ENCODE measurements at regions not wholly inside any gene's neighbourhood (a gene's known extent, or its start where the extent isn't known, plus 50 kb on each side); places are given as distances from the start of the nearest gene placed in this dataset.

DNA sequence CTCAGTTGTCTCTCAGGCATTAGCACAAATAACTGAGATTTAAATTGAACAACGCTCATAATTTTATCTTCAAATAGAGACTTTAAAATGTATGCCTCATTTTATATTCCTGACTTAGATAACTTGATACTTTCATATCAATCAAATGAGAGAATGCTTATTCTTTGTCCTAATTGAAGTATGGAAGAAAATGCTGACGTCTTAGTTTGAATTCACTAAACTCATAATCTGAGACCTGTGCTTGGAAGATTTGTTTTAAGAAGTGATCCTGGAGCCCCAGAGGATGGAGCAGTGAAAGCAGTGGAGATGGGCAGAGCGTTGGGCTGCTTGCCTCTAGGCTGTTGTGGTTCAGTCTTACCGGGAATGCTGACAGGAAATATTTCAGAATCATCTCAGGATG, 76.1 kb downstream of the ZNF518B start:
- no peaks in the 10 kb centered on the region for H3K4me1 ChIP-seq (ENCODE audit: insufficient read depth, low read length)
- H3K27ac ChIP-seq (ENCODE audit: low read depth, low read length): no peak overlapping the region
- no peaks in the 10 kb centered on the region for H3K36me3 ChIP-seq (ENCODE audit: insufficient read depth, low read length)
- H2AFZ ChIP-seq (ENCODE audit: low read length): no peak overlapping the region
- H3K9me3 ChIP-seq (ENCODE audit: low read depth, low read length): no peaks in the 10 kb centered on the region
- no peaks in the 10 kb centered on the region for H4K20me1 ChIP-seq (ENCODE audit: insufficient read depth, low read length)
- H3K27me3 ChIP-seq (ENCODE audit: insufficient read depth, low read length): no peaks in the 10 kb centered on the region
- DNase-seq (ENCODE audit: insufficient read length, low spot score, missing footprints): no peak
- H3K79me2 ChIP-seq (ENCODE audit: insufficient read depth, low read length): no peaks in the 10 kb centered on the region
- H3K4me3 ChIP-seq (ENCODE audit: insufficient read depth, low read length): no peak overlapping the region
- H3K4me2 ChIP-seq (ENCODE audit: insufficient read depth, low read length): no peak overlapping the region
- no peak for TF ChIP-seq CTCF (IDR thresholded peaks at IDR 0.05; ENCODE audit: extremely low read depth, low read depth, low read length)

DNA sequence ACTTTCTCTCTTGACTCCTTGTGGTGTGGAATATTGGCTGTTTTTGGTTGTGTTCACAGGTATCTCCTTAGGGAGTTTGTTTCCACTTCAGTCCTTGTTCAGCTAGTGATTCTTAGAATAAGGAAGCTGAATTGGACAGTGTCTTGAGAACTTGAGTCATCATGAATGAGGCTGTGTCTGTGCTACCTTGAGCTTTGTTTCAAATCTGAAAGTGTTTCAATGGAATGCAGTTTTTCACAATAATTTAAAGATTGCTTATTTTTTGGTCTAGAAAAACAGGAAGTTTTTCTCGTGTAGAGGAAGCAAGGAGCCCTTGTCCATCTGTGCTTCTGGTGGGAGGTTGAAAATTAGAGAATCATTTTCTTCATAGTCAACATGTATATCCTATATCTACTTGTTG, 76.5 kb downstream of the ZNF518B start:
- H4K20me1 ChIP-seq (ENCODE audit: insufficient read depth, low read length): no peaks in the 10 kb centered on the region
- no peaks in the 10 kb centered on the region for H3K9me3 ChIP-seq (ENCODE audit: low read depth, low read length)
- no peak overlapping the region for H2AFZ ChIP-seq (ENCODE audit: low read length)
- H3K79me2 ChIP-seq (ENCODE audit: insufficient read depth, low read length): no peaks in the 10 kb centered on the region
- no peaks in the 10 kb centered on the region for H3K36me3 ChIP-seq (ENCODE audit: insufficient read depth, low read length)
- no peak overlapping the region for H3K27ac ChIP-seq (ENCODE audit: low read depth, low read length)
- no peaks in the 10 kb centered on the region for H3K4me1 ChIP-seq (ENCODE audit: insufficient read depth, low read length)
- no peaks in the 10 kb centered on the region for H3K27me3 ChIP-seq (ENCODE audit: insufficient read depth, low read length)
- DNase-seq (ENCODE audit: insufficient read length, low spot score, missing footprints): no peak
- no peak overlapping the region for H3K4me3 ChIP-seq (ENCODE audit: insufficient read depth, low read length)
- no peak overlapping the region for H3K4me2 ChIP-seq (ENCODE audit: insufficient read depth, low read length)
- TF ChIP-seq CTCF (IDR thresholded peaks at IDR 0.05; ENCODE audit: extremely low read depth, low read depth, low read length): no peak

DNA sequence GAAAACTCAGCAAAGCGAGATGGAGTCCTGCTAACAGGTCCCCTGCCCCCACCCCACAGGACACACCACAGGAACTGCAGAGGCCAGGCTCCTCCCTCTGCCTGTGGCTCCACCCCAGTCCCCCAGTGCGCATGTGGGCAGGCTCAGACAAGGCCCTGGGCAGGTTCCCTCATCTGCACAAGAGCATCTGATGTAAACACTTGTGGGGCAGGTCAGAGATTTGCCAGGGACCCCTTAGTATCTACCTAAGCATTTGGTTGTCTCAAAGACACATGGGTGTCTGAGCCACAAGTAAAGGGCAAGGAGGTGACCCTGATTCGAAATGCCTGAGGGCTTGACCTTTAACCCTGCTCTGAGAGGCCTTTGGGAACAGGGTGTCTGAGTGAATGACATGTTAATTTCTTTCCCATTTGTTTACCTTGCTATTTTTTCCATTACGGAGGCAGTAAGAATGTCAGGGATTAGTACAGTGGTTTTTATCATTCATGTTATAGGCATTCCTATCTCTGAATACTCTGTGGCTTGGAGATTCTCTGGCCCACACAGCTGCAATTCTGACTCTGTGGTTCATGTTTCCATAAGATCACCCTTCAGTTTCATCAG, 85.3 kb downstream of the ZNF518B start:
- H3K9me3 ChIP-seq (ENCODE audit: low read depth, low read length): no peaks in the 10 kb centered on the region
- no peaks in the 10 kb centered on the region for H3K4me1 ChIP-seq (ENCODE audit: insufficient read depth, low read length)
- no peak overlapping the region for H3K4me3 ChIP-seq (ENCODE audit: insufficient read depth, low read length)
- H3K79me2 ChIP-seq (ENCODE audit: insufficient read depth, low read length): no peaks in the 10 kb centered on the region
- no peak overlapping the region for H2AFZ ChIP-seq (ENCODE audit: low read length)
- no peaks in the 10 kb centered on the region for H3K27me3 ChIP-seq (ENCODE audit: insufficient read depth, low read length)
- no peaks in the 10 kb centered on the region for H4K20me1 ChIP-seq (ENCODE audit: insufficient read depth, low read length)
- H3K4me2 ChIP-seq (ENCODE audit: insufficient read depth, low read length): no peak overlapping the region
- no peak overlapping the region for H3K27ac ChIP-seq (ENCODE audit: low read depth, low read length)
- no peak for TF ChIP-seq CTCF (IDR thresholded peaks at IDR 0.05; ENCODE audit: extremely low read depth, low read depth, low read length)
- H3K36me3 ChIP-seq (ENCODE audit: insufficient read depth, low read length): no peaks in the 10 kb centered on the region
- DNase-seq (ENCODE audit: insufficient read length, low spot score, missing footprints): no peak

GRCh38 chr4:10371121-10371520, 86.1 kb downstream of the ZNF518B start:
- Histone ChIP-seq H3K27me3 (ENCODE audit: insufficient read depth, low read length) (no peaks in the 10 kb centered on the region), H3K79me2 (ENCODE audit: insufficient read depth, low read length) (no peaks in the 10 kb centered on the region), H4K20me1 (ENCODE audit: insufficient read depth, low read length) (no peaks in the 10 kb centered on the region), H3K9me3 (ENCODE audit: low read depth, low read length) (no peaks in the 10 kb centered on the region), H3K27ac (ENCODE audit: low read depth, low read length) (no peak overlapping the region), H2AFZ (ENCODE audit: low read length) (no peak overlapping the region), H3K4me3 (ENCODE audit: insufficient read depth, low read length) (no peak overlapping the region), H3K36me3 (ENCODE audit: insufficient read depth, low read length) (no peaks in the 10 kb centered on the region), H3K4me1 (ENCODE audit: insufficient read depth, low read length) (no peaks in the 10 kb centered on the region), H3K4me2 (ENCODE audit: insufficient read depth, low read length) (no peak overlapping the region)
- DNase-seq (ENCODE audit: insufficient read length, low spot score, missing footprints): no peak
- no peak for TF ChIP-seq CTCF (IDR thresholded peaks at IDR 0.05; ENCODE audit: extremely low read depth, low read depth, low read length)

All from osteoblast (primary cell).